ENCODE measurements at regions not wholly inside any gene's neighbourhood (a gene's known extent, or its start where the extent isn't known, plus 50 kb on each side); places are given as distances from the start of the nearest gene placed in this dataset.

GRCh38 chr2:41709702-41710599, 337.9 kb upstream of the PKDCC start:
- Histone ChIP-seq H3K36me3 (ENCODE audit: insufficient read depth, low read length) (no peaks in the 10 kb centered on the region), H3K4me3 (ENCODE audit: insufficient read depth, low read depth, low read length) (no peak overlapping the region), H3K9me3 (ENCODE audit: insufficient read depth, low read depth, low read length) (no peaks in the 10 kb centered on the region), H3K9ac (ENCODE audit: low read length) (no peak overlapping the region), H3K79me2 (ENCODE audit: insufficient read depth, low read length) (no peaks in the 10 kb centered on the region), H4K20me1 (ENCODE audit: insufficient read depth, low read length) (no peaks in the 10 kb centered on the region), H3K27me3 (ENCODE audit: insufficient read depth, low read length) (no peaks in the 10 kb centered on the region), H3K4me2 (ENCODE audit: low read length) (no peak overlapping the region), H3K4me1 (ENCODE audit: insufficient read depth, low read length) (no peaks in the 10 kb centered on the region), H3K27ac (ENCODE audit: low read depth, low read length) (no peak overlapping the region), H2AFZ (ENCODE audit: low read depth, low read length) (no peak overlapping the region)
- Mint-ChIP-seq H3K27me3 (ENCODE audit: low read depth, unreplicated experiment) (peaks cover 2% of the 10 kb centered on the region), H3K36me3 (ENCODE audit: low read depth, unreplicated experiment) (no peaks in the 10 kb centered on the region), H3K27ac (ENCODE audit: unreplicated experiment) (no peak overlapping the region), H3K4me3 (ENCODE audit: unreplicated experiment) (no peak overlapping the region), H3K4me1 (ENCODE audit: low read depth, unreplicated experiment) (no peaks in the 10 kb centered on the region), H3K9me3 (ENCODE audit: unreplicated experiment) (no peaks in the 10 kb centered on the region)
- FAIRE-seq (no peak), DNase-seq (ENCODE audit: low read depth) (no peak)
- TF ChIP-seq, protein P1, sequence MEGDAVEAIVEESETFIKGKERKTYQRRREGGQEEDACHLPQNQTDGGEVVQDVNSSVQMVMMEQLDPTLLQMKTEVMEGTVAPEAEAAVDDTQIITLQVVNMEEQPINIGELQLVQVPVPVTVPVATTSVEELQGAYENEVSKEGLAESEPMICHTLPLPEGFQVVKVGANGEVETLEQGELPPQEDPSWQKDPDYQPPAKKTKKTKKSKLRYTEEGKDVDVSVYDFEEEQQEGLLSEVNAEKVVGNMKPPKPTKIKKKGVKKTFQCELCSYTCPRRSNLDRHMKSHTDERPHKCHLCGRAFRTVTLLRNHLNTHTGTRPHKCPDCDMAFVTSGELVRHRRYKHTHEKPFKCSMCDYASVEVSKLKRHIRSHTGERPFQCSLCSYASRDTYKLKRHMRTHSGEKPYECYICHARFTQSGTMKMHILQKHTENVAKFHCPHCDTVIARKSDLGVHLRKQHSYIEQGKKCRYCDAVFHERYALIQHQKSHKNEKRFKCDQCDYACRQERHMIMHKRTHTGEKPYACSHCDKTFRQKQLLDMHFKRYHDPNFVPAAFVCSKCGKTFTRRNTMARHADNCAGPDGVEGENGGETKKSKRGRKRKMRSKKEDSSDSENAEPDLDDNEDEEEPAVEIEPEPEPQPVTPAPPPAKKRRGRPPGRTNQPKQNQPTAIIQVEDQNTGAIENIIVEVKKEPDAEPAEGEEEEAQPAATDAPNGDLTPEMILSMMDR (IDR thresholded peaks at IDR 0.05; ENCODE audit: insufficient read depth, low read depth, low read length) = no peak
- TF ChIP-seq EZH2 (IDR thresholded peaks at IDR 0.05; ENCODE audit: insufficient read depth, low read length) = no peak

GRCh38 chr2:41710944-41711343, 336.9 kb upstream of the PKDCC start:
- no peak overlapping the region for H3K4me3 Mint-ChIP-seq (ENCODE audit: unreplicated experiment)
- Histone ChIP-seq H3K27me3 (ENCODE audit: insufficient read depth, low read length) (no peaks in the 10 kb centered on the region), H3K4me1 (ENCODE audit: insufficient read depth, low read length) (no peaks in the 10 kb centered on the region), H3K36me3 (ENCODE audit: insufficient read depth, low read length) (no peaks in the 10 kb centered on the region), H3K4me2 (ENCODE audit: low read length) (no peak overlapping the region), H3K4me3 (ENCODE audit: insufficient read depth, low read depth, low read length) (no peak overlapping the region), H3K9ac (ENCODE audit: low read length) (no peak overlapping the region), H2AFZ (ENCODE audit: low read depth, low read length) (no peak overlapping the region), H3K9me3 (ENCODE audit: insufficient read depth, low read depth, low read length) (no peaks in the 10 kb centered on the region), H3K27ac (ENCODE audit: low read depth, low read length) (no peak overlapping the region), H4K20me1 (ENCODE audit: insufficient read depth, low read length) (no peaks in the 10 kb centered on the region), H3K79me2 (ENCODE audit: insufficient read depth, low read length) (no peaks in the 10 kb centered on the region)
- H3K27ac Mint-ChIP-seq (ENCODE audit: unreplicated experiment) = no peak overlapping the region
- FAIRE-seq (no peak), DNase-seq (ENCODE audit: low read depth) (no peak)
- TF ChIP-seq, protein P1 (IDR thresholded peaks at IDR 0.05; ENCODE audit: insufficient read depth, low read depth, low read length) = no peak
- no peak for TF ChIP-seq EZH2 (IDR thresholded peaks at IDR 0.05; ENCODE audit: insufficient read depth, low read length)
- H3K36me3 Mint-ChIP-seq (ENCODE audit: low read depth, unreplicated experiment) = no peaks in the 10 kb centered on the region
- peaks cover 2% of the 10 kb centered on the region for H3K27me3 Mint-ChIP-seq (ENCODE audit: low read depth, unreplicated experiment)
- peaks cover 4% of the 10 kb centered on the region for H3K4me1 Mint-ChIP-seq (ENCODE audit: low read depth, unreplicated experiment)
- no peaks in the 10 kb centered on the region for H3K9me3 Mint-ChIP-seq (ENCODE audit: unreplicated experiment)

- Mint-ChIP-seq H3K27ac (ENCODE audit: unreplicated experiment) (no peak overlapping the region), H3K27me3 (ENCODE audit: low read depth, unreplicated experiment) (peaks cover 2% of the 10 kb centered on the region), H3K9me3 (ENCODE audit: unreplicated experiment) (no peaks in the 10 kb centered on the region), H3K36me3 (ENCODE audit: low read depth, unreplicated experiment) (no peaks in the 10 kb centered on the region), H3K4me1 (ENCODE audit: low read depth, unreplicated experiment) (peaks cover 4% of the 10 kb centered on the region), H3K4me3 (ENCODE audit: unreplicated experiment) (no peak overlapping the region)
- TF ChIP-seq, protein P1 (IDR thresholded peaks at IDR 0.05; ENCODE audit: insufficient read depth, low read depth, low read length) = no peak
- TF ChIP-seq EZH2 (IDR thresholded peaks at IDR 0.05; ENCODE audit: insufficient read depth, low read length) = no peak
- H3K27me3 ChIP-seq (ENCODE audit: insufficient read depth, low read length) = no peaks in the 10 kb centered on the region
- no peak overlapping the region for H3K4me2 ChIP-seq (ENCODE audit: low read length)
- DNase-seq (ENCODE audit: low read depth) = no peak
- no peak overlapping the region for H2AFZ ChIP-seq (ENCODE audit: low read depth, low read length)
- no peaks in the 10 kb centered on the region for H3K36me3 ChIP-seq (ENCODE audit: insufficient read depth, low read length)
- H3K9ac ChIP-seq (ENCODE audit: low read length) = no peak overlapping the region
- no peak overlapping the region for H3K27ac ChIP-seq (ENCODE audit: low read depth, low read length)
- no peaks in the 10 kb centered on the region for H3K9me3 ChIP-seq (ENCODE audit: insufficient read depth, low read depth, low read length)
- no peak overlapping the region for H3K4me3 ChIP-seq (ENCODE audit: insufficient read depth, low read depth, low read length)
- H4K20me1 ChIP-seq (ENCODE audit: insufficient read depth, low read length) = no peaks in the 10 kb centered on the region
- FAIRE-seq = no peak
- H3K79me2 ChIP-seq (ENCODE audit: insufficient read depth, low read length) = no peaks in the 10 kb centered on the region
- H3K4me1 ChIP-seq (ENCODE audit: insufficient read depth, low read length) = no peaks in the 10 kb centered on the region
Observed at GRCh38 chr2:41711736-41712135, 336.1 kb upstream of the PKDCC start.

Data from astrocyte (in vitro differentiated cells and primary cell).